ENCODE measurements at regions not wholly inside any gene's neighbourhood (a gene's known extent, or its start where the extent isn't known, plus 50 kb on each side); places are given as distances from the start of the nearest gene placed in this dataset.

- H3K4me3 ChIP-seq (ENCODE audit: low read depth in 1 of 2, low read length in 2 of 2) = no peak overlapping the region
- ATAC-seq (ENCODE audit: insufficient read depth, low read depth) = no peak
- H3K9me3 ChIP-seq (ENCODE audit: insufficient read depth, low read length, severe bottlenecking) = no peaks in the 10 kb centered on the region
- no peaks in the 10 kb centered on the region for H3K79me2 ChIP-seq (ENCODE audit: insufficient read depth, low read length)
- TF ChIP-seq, protein P1, sequence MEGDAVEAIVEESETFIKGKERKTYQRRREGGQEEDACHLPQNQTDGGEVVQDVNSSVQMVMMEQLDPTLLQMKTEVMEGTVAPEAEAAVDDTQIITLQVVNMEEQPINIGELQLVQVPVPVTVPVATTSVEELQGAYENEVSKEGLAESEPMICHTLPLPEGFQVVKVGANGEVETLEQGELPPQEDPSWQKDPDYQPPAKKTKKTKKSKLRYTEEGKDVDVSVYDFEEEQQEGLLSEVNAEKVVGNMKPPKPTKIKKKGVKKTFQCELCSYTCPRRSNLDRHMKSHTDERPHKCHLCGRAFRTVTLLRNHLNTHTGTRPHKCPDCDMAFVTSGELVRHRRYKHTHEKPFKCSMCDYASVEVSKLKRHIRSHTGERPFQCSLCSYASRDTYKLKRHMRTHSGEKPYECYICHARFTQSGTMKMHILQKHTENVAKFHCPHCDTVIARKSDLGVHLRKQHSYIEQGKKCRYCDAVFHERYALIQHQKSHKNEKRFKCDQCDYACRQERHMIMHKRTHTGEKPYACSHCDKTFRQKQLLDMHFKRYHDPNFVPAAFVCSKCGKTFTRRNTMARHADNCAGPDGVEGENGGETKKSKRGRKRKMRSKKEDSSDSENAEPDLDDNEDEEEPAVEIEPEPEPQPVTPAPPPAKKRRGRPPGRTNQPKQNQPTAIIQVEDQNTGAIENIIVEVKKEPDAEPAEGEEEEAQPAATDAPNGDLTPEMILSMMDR (IDR thresholded peaks at IDR 0.05; ENCODE audit: borderline replicate concordance, extremely low read depth, low read length, poor library complexity, severe bottlenecking) = no peak
- TF ChIP-seq EZH2 (IDR thresholded peaks at IDR 0.05; ENCODE audit: borderline replicate concordance, low read depth, low read length, severe bottlenecking) = no peak
- no peaks in the 10 kb centered on the region for H3K4me1 ChIP-seq (ENCODE audit: insufficient read depth, low read length)
- no peak overlapping the region for H3K27ac ChIP-seq (ENCODE audit: low read length)
- H3K27me3 ChIP-seq (ENCODE audit: insufficient read depth, low read length, poor library complexity) = no peaks in the 10 kb centered on the region
- no peaks in the 10 kb centered on the region for H4K20me1 ChIP-seq (ENCODE audit: insufficient read depth, low read length)
- H2AFZ ChIP-seq (ENCODE audit: low read depth, low read length) = no peak overlapping the region
- DNase-seq = no peak
- no peak overlapping the region for H3K4me2 ChIP-seq (ENCODE audit: insufficient read depth, low read length)
- no peak overlapping the region for H3K9ac ChIP-seq (ENCODE audit: low read depth, low read length)
- no peaks in the 10 kb centered on the region for H3K36me3 ChIP-seq (ENCODE audit: insufficient read depth, low read length)
These were observed 123.5 kb downstream of the SNX19 start for GRCh38 chr11:130792772-130793171.

DNA sequence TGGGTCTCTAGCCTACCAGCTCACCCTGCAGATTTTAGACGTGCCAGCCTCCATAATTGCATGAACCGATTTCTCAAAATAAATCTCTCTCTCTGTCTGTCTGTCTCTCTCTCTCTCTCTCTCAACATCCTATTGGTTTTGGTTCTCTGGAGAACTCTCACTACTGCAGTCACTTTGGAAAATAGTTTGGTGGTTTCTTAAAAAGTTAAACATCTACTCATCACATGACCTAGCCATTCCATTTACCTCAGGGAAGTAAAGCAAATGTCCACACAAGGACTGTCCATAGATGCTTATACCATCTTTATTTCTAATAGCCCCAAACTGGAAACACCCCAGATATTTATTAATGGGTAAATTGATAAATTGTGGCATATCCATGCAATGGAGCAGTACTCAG, 119.5 kb downstream of the SNX19 start:
- TF ChIP-seq, protein P1 (IDR thresholded peaks at IDR 0.05; ENCODE audit: borderline replicate concordance, extremely low read depth, low read length, poor library complexity, severe bottlenecking) = no peak
- no peak for TF ChIP-seq EZH2 (IDR thresholded peaks at IDR 0.05; ENCODE audit: borderline replicate concordance, low read depth, low read length, severe bottlenecking)
- Histone ChIP-seq H3K27me3 (ENCODE audit: insufficient read depth, low read length, poor library complexity) (no peaks in the 10 kb centered on the region), H3K27ac (ENCODE audit: low read length) (no peak overlapping the region), H4K20me1 (ENCODE audit: insufficient read depth, low read length) (no peaks in the 10 kb centered on the region), H3K79me2 (ENCODE audit: insufficient read depth, low read length) (no peaks in the 10 kb centered on the region), H3K4me2 (ENCODE audit: insufficient read depth, low read length) (no peak overlapping the region), H3K36me3 (ENCODE audit: insufficient read depth, low read length) (no peaks in the 10 kb centered on the region), H3K9ac (ENCODE audit: low read depth, low read length) (no peak overlapping the region), H2AFZ (ENCODE audit: low read depth, low read length) (no peak overlapping the region), H3K9me3 (ENCODE audit: insufficient read depth, low read length, severe bottlenecking) (no peaks in the 10 kb centered on the region), H3K4me1 (ENCODE audit: insufficient read depth, low read length) (no peaks in the 10 kb centered on the region), H3K4me3 (ENCODE audit: low read depth in 1 of 2, low read length in 2 of 2) (no peak overlapping the region)
- DNase-seq = no peak
- ATAC-seq (ENCODE audit: insufficient read depth, low read depth) = no peak

DNA sequence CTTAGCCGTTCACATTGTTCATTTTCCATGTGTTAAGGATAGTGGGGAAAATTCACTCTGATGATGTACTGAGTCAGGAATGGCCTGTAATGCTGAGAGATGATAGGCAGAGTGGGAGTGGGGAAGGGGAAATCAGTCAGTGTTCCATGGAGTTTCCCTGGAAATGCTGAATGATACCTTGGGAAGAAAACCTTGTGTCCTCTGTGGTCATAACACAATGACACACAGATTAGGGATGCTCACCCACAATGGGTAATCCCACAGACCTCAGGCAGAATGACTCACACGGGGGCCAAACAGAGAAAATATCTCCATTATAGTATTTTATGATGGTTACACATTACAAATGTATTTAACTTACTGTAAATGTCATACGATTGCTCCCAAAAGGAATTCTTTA, 118.0 kb downstream of the SNX19 start:
- DNase-seq = no peak
- Histone ChIP-seq H3K27ac (ENCODE audit: low read length) (no peak overlapping the region), H3K79me2 (ENCODE audit: insufficient read depth, low read length) (no peaks in the 10 kb centered on the region), H3K4me1 (ENCODE audit: insufficient read depth, low read length) (no peaks in the 10 kb centered on the region), H3K9ac (ENCODE audit: low read depth, low read length) (no peak overlapping the region), H3K36me3 (ENCODE audit: insufficient read depth, low read length) (no peaks in the 10 kb centered on the region), H4K20me1 (ENCODE audit: insufficient read depth, low read length) (no peaks in the 10 kb centered on the region), H3K4me3 (ENCODE audit: low read depth in 1 of 2, low read length in 2 of 2) (no peak overlapping the region), H2AFZ (ENCODE audit: low read depth, low read length) (no peak overlapping the region), H3K9me3 (ENCODE audit: insufficient read depth, low read length, severe bottlenecking) (no peaks in the 10 kb centered on the region), H3K27me3 (ENCODE audit: insufficient read depth, low read length, poor library complexity) (no peaks in the 10 kb centered on the region), H3K4me2 (ENCODE audit: insufficient read depth, low read length) (no peak overlapping the region)
- TF ChIP-seq, protein P1 (IDR thresholded peaks at IDR 0.05; ENCODE audit: borderline replicate concordance, extremely low read depth, low read length, poor library complexity, severe bottlenecking) = no peak
- no peak for TF ChIP-seq EZH2 (IDR thresholded peaks at IDR 0.05; ENCODE audit: borderline replicate concordance, low read depth, low read length, severe bottlenecking)
- ATAC-seq (ENCODE audit: insufficient read depth, low read depth) = no peak

DNA sequence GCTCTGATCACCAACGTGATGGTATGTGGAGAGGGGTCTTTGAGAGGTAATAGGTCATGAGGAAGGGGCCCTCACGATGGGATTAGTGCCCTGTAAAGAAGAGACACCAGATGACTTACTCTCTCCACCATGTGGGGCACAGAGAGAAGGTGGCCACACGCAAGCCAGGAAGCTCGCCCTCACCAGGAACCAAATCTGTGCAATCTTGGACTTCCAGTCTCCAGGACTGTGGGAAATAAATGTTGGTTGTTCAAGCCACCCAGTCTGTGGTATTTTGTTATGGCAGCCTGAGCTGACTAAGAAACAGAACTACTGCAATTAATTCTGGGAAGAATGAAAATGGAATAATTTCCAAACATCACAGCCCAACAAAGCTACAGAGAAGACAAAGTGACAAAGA, 117.5 kb downstream of the SNX19 start:
- H3K4me3 ChIP-seq (ENCODE audit: low read depth in 1 of 2, low read length in 2 of 2) = no peak overlapping the region
- TF ChIP-seq, protein P1 (IDR thresholded peaks at IDR 0.05; ENCODE audit: borderline replicate concordance, extremely low read depth, low read length, poor library complexity, severe bottlenecking) = no peak
- TF ChIP-seq EZH2 (IDR thresholded peaks at IDR 0.05; ENCODE audit: borderline replicate concordance, low read depth, low read length, severe bottlenecking) = no peak
- H3K27ac ChIP-seq (ENCODE audit: low read length) = no peak overlapping the region
- no peak overlapping the region for H3K4me2 ChIP-seq (ENCODE audit: insufficient read depth, low read length)
- no peak overlapping the region for H2AFZ ChIP-seq (ENCODE audit: low read depth, low read length)
- H3K9me3 ChIP-seq (ENCODE audit: insufficient read depth, low read length, severe bottlenecking) = no peaks in the 10 kb centered on the region
- ATAC-seq (ENCODE audit: insufficient read depth, low read depth) (no peak), DNase-seq (no peak)
- no peaks in the 10 kb centered on the region for H3K27me3 ChIP-seq (ENCODE audit: insufficient read depth, low read length, poor library complexity)
- H3K36me3 ChIP-seq (ENCODE audit: insufficient read depth, low read length) = no peaks in the 10 kb centered on the region
- H3K9ac ChIP-seq (ENCODE audit: low read depth, low read length) = no peak overlapping the region
- H3K79me2 ChIP-seq (ENCODE audit: insufficient read depth, low read length) = no peaks in the 10 kb centered on the region
- no peaks in the 10 kb centered on the region for H3K4me1 ChIP-seq (ENCODE audit: insufficient read depth, low read length)
- no peaks in the 10 kb centered on the region for H4K20me1 ChIP-seq (ENCODE audit: insufficient read depth, low read length)
